ENCODE measurements at regions not wholly inside any gene's neighbourhood (a gene's known extent, or its start where the extent isn't known, plus 50 kb on each side); places are given as distances from the start of the nearest gene placed in this dataset.

DNA sequence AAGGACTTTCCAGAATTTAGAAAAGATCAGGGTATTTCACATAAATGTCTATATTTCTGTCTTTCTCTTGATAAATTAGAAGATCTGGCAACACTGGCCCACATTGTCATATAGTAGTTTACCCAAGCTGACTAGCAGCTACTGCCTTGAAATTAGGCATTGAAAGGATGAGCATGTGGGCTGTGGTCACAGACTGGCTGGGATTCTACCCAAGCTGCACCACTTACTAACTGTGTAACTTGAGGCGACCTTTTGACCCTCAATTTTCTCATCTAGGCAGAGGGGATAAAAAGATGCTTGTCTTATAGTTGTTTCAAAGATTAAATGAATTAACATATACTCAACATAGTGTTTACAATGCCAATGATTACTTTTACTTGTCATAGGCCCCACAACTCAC lies 152.7 kb upstream of the BMP2 start:
- WGBS (ENCODE audit: extremely low coverage, insufficient read length, low lambda C conversion rate) = no CpG with 5 or more reads among the region's 1 CpG
- H2BK12ac ChIP-seq (ENCODE audit: insufficient read length, low read depth, low read length) = no peak overlapping the region
- no peak overlapping the region for H3K18ac ChIP-seq (ENCODE audit: insufficient read length, low read depth, low read length)
- no peaks in the 10 kb centered on the region for H3K4me1 ChIP-seq (ENCODE audit: insufficient read depth, low read length)
- Mint-ChIP-seq H3K27me3 (ENCODE audit: low read depth) (no peaks in the 10 kb centered on the region), H3K27ac (no peak overlapping the region), H3K4me1 (no peaks in the 10 kb centered on the region), H3K9me3 (no peaks in the 10 kb centered on the region), H3K4me3 (no peak overlapping the region), H3K36me3 (ENCODE audit: insufficient read depth in 1 of 3, low read depth in 3 of 3) (no peaks in the 10 kb centered on the region)
- no peaks in the 10 kb centered on the region for H3K79me2 ChIP-seq (ENCODE audit: insufficient read depth, low read length)
- H2BK15ac ChIP-seq (ENCODE audit: low read depth, low read length) = no peak overlapping the region
- H3K56ac ChIP-seq (ENCODE audit: insufficient read length, low read depth, low read length) = no peak overlapping the region
- no peak overlapping the region for H3K4ac ChIP-seq (ENCODE audit: low read depth, low read length)
- H3T11ph ChIP-seq (ENCODE audit: low read length) = no peak overlapping the region
- no peak overlapping the region for H2AK5ac ChIP-seq (ENCODE audit: insufficient read length, low read length)
- no peaks in the 10 kb centered on the region for H3K23me2 ChIP-seq (ENCODE audit: insufficient read length, low read depth, low read length, poor library complexity, severe bottlenecking)
- H3K9me3 ChIP-seq (ENCODE audit: control insufficient read depth, low read depth, low read length) = no peaks in the 10 kb centered on the region
- H3K4me2 ChIP-seq (ENCODE audit: insufficient read depth, insufficient read length, low read length) = no peak overlapping the region
- no peak overlapping the region for H2BK20ac ChIP-seq (ENCODE audit: low read depth, low read length, poor library complexity, severe bottlenecking)
- H3K79me1 ChIP-seq (ENCODE audit: insufficient read depth, low read depth, low read length, poor library complexity, severe bottlenecking) = no peaks in the 10 kb centered on the region
- H3K14ac ChIP-seq (ENCODE audit: insufficient read depth, low read length) = no peak overlapping the region
- H3K27me3 ChIP-seq (ENCODE audit: insufficient read depth, low read length) = no peaks in the 10 kb centered on the region
- H4K8ac ChIP-seq (replicated peaks; ENCODE audit: insufficient read length, low read depth, low read length) = no peak overlapping the region
- no peak for DNase-seq
- TF ChIP-seq, protein P1, sequence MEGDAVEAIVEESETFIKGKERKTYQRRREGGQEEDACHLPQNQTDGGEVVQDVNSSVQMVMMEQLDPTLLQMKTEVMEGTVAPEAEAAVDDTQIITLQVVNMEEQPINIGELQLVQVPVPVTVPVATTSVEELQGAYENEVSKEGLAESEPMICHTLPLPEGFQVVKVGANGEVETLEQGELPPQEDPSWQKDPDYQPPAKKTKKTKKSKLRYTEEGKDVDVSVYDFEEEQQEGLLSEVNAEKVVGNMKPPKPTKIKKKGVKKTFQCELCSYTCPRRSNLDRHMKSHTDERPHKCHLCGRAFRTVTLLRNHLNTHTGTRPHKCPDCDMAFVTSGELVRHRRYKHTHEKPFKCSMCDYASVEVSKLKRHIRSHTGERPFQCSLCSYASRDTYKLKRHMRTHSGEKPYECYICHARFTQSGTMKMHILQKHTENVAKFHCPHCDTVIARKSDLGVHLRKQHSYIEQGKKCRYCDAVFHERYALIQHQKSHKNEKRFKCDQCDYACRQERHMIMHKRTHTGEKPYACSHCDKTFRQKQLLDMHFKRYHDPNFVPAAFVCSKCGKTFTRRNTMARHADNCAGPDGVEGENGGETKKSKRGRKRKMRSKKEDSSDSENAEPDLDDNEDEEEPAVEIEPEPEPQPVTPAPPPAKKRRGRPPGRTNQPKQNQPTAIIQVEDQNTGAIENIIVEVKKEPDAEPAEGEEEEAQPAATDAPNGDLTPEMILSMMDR (conservative IDR thresholded peaks at IDR 0.05) = no peak
- H2BK120ac ChIP-seq (ENCODE audit: low read depth, low read length, poor library complexity, severe bottlenecking) = no peak overlapping the region
- no peak overlapping the region for H3K27ac ChIP-seq (ENCODE audit: insufficient read length, low read depth, low read length)
- H4K5ac ChIP-seq (ENCODE audit: insufficient read length, low read depth, low read length) = no peak overlapping the region
- H4K91ac ChIP-seq (ENCODE audit: insufficient read length, low read depth, low read length) = no peak overlapping the region
- no peak overlapping the region for H3K9ac ChIP-seq (ENCODE audit: extremely low read depth, insufficient read length, low read length)
- no peaks in the 10 kb centered on the region for H4K20me1 ChIP-seq (ENCODE audit: control insufficient read depth, insufficient read depth, insufficient read length)
- H3K23ac ChIP-seq (ENCODE audit: insufficient read length, low read depth, low read length) = no peak overlapping the region
- H2BK5ac ChIP-seq (ENCODE audit: insufficient read length, low read length) = no peak overlapping the region
- H2AFZ ChIP-seq (ENCODE audit: low read length) = no peak overlapping the region

Measured in H9 (cell line).